ENCODE measurements at regions not wholly inside any gene's neighbourhood (a gene's known extent, or its start where the extent isn't known, plus 50 kb on each side); places are given as distances from the start of the nearest gene placed in this dataset.

- TF ChIP-seq CTCF (IDR thresholded peaks at IDR 0.05) (no peak), POLR2A (IDR thresholded peaks at IDR 0.05) (no peak)
Measured at GRCh38 chr7:45268013-45268412, 110.4 kb downstream of the RAMP3 start.

Measured in uterus (tissue), 2 donors.